HG03432 (cell line): ENCODE measurements at regions not wholly inside any gene's neighbourhood (a gene's known extent, or its start where the extent isn't known, plus 50 kb on each side); places are given as distances from the start of the nearest gene placed in this dataset.
A peak's percentile ranks its signal among the peaks of the same experiment; 100 is the strongest.

ENCODE experiments used
- ATAC-seq: cut with Tn5 transposase; IDR thresholded peaks from one replicate; pipeline ENCODE4 v1.9.1; 2021; ENCODE audit warnings: mild to moderate bottlenecking, moderate library complexity; ENCODE audit not compliant: unreplicated experiment

DNA sequence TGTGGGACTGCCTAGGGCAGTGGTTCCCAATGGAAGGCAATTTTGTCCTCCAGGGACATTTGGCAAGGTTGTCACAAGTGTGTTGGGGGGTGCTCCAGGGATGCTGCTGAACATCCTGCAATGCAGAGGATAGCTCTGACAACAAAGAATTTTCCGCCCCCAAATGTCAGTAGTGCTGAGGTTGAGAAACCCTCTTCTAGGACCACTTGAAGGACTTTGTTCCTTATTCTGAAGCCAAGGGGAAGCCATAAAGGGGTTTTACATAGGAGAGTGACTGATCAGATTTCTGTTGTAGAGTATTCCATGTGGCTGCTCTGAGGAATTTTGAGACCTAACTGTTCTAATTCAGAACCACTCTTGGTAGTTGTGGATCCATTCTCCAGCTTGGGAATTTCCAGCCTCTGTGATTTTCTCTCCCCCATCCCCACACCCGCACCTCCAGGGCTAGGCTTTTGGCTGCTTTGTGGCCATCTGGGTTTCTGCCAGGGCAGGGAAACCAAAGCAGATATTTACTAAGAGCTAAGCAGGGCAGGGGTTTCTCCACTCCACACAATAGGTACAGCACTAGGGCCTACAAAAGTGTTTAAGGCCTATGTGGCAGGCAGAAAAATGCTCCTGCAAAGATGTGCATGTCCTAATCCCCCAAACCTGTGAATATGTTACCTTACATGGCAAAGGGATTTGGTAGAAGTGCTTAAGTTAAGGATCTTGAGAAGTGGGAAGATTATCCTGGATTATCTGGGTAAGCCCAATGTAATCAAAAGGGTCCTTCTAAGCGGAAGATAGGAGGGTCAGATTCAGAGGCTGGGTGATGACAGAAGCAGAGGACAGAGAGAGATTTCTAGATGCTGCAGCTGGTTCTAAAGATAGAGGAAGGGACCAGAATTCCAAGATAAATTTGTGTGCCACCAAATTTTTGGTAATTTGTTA is 135.4 kb downstream of the TMEM17 start:
- no peak for ATAC-seq

DNA sequence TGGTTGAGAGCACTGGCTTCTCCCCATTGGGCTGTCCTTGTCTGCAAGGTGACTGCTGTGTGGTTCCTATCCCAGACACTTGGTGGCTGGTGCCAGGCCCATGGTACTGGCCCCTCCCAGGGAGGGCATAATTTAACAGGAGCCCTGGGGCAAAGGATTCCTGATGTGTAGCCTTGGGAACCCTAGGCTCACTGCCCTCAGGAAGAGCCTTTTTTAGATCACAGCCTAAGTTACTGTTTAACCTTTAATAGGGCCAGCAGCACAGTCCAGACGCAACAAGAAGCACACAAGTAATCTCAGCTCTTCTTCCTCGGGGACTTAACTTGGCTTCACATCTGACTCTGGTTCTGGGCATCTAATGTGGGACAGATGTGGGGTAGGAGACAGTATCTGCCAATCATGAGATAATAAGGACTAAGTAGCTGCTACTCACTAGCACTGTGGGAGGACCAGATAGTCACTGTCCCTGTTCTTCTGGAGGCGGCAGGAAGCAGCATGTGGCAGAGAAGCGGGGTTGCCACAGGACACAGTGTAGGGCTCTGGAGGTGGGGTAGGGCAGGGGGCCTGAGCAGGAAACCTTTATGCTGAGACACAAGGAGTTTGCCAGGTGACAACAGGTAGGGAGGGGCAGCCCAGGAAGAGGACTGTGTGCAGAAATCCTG is 136.3 kb downstream of the TMEM17 start:
- ATAC-seq: no peak

GRCh38 chr2:62364791-62365528 is 141.0 kb downstream of the TMEM17 start:
- no peak for ATAC-seq

DNA sequence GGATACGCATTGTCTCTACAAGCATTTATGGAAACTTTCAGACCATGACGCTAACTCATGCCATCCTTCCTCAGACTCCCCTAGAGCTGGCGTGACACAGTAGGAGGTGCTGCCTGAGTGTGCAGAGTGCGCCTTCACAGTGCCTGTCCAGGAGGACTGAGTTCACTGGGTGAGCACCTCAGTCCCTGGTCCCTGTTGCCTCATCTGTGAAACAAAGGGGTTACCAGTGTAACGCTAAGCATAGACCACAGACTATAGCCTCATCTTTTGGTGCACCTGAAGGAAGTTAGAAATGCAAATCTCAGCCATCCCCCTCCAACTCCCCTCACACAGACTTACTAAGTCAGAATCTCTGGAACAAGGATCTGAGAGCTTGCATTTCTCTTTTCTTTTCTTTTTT is 142.8 kb downstream of the TMEM17 start:
- peak; percentile 84 for ATAC-seq

- peak; percentile 53 for ATAC-seq
Measured at GRCh38 chr2:62362561-62362960, 143.4 kb downstream of the TMEM17 start.

GRCh38 chr2:62361964-62362363 is 144.0 kb downstream of the TMEM17 start:
- no peak for ATAC-seq

- no peak for ATAC-seq
Measured at GRCh38 chr2:62354771-62355561, 151.0 kb downstream of the TMEM17 start.

- no peak for ATAC-seq
Measured at GRCh38 chr2:62352031-62352430, 154.0 kb downstream of the TMEM17 start.

GRCh38 chr2:62349788-62350187 is 153.9 kb downstream of the B3GNT2 start:
- no peak for ATAC-seq

DNA sequence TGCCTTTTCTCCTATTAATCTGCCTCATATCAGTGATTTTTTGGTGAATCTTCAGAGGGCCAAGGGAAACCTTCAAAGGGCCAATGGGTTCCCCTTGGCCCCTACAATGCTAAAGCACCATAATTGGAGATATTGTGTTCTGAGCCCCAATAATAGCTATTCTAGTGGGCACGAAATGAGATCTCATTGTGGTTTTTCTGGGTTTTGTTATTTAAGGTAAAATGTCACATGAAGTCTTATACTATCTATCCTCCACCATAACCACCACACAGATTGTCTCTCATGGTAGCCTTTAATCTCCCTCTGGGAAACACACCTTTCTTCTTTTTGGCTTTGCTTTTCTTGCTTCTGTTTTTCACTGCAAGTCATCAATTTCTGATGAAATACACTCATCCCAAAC is 152.8 kb downstream of the B3GNT2 start:
- ATAC-seq: peak; percentile 64

GRCh38 chr2:62347563-62348270 is 151.8 kb downstream of the B3GNT2 start:
- peak; percentile 38 for ATAC-seq

DNA sequence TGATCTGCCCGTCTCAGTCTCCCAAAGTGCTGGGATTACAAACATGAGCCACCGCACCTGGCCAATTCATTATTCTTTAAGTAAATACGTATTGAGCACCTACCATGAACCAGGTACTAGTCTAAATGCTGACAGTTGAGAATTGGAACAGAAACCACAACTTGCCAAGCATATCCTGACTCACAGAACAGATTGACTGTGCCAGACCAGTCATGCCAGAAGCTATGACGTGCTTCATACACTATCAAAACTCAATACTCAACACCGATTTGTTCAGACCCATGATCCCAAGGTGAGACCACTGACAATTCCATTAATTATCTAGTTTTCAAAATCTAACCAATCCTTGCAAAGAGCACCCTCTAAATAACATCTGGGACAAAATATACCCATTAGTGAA is 148.6 kb downstream of the B3GNT2 start:
- peak; percentile 67 for ATAC-seq

DNA sequence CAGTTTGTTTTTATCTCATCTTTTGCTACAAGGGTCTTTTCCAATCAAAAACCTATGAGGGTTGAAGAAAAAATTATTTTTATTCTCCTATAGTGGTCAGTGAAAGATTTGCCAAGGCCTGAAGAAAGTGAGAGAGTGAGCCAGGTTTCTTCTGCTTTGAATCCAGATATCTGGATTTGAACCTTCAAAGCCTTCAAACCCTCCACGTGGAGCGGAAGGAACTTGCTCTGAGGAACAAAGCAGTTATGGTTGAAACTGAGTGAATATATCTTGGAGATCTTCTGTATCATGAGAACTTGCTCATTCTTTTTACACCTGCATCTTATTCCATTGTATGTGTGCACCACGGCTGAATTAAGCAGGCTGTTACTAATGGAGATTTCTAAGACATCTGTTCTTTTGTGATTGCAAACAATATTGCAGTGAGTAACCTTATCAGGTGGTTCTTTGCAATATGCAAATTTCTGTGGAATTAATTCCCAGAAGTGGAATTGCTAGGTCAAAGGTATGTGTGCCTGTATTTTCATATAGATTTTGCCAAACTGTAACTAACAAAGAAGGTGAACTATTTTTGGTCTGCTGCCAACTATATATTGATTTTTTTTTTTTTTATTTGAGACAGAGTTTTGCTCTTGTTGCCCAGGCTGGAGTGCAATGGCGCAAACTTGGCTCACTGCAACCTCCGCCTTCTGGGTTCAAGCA is 147.9 kb downstream of the B3GNT2 start:
- ATAC-seq: no peak

DNA sequence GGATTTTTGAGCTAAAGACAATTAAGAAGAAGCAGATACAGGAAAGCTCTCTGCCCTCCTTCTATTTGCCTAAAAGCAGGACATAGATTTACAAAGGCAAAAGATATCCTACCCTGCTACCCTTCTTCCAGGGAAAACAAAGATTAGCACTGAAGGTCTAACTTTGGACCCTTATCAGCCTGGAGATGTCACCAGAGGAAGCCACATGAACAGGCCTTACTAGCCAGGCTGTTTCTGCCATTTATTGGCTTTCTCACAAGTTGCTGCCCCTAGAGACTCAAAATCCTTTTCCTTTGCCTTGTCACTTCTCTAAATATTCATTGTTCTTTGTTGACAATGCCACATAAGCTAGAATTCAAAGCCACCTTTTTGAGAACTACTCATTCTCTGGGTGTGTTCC is 147.3 kb downstream of the B3GNT2 start:
- no peak for ATAC-seq

DNA sequence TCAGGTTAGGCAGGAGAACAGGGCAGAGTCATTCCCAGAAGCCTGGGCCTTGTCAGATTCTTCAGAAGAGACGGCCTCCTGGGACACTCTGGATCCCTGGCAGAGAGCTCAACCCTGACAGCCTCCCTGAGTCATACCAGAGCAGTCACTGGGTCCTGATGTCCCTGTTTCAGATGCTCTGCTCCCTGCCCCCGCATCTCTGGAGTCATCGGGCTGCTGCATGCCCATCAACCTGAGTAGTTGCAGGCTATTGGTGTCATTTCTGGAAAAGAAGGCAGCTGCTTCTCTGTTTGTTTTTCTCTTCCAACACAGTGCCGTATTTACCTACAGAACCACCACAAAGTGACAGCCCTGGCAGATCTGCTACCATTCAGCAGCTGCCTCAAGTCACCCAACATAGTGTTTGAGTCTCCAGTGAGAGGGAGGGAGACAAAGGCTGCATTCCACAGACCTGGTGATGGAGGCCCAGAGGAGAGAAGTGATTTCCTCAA is 145.1 kb downstream of the B3GNT2 start:
- ATAC-seq: peak; percentile 78

DNA sequence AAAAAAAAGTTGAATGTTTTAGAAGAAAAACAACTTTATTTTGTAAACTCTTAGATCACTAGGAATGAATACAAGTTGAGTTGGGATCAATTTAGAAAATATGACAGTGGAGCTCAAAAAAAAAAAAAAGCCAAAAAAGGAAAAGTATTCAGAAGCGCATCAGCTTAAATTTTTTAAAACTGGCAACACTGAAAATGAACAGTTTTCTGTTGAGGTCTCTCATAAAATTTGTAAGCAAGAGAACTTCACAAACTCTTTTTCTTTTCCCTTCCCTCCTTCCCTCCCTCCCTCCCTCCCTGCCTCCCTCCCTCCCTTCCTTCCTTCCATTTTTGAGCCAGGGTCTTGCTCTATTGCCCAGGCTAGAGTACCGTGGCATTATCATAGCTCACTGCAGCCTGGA is 143.9 kb downstream of the B3GNT2 start:
- ATAC-seq: no peak

- ATAC-seq: no peak
Measured at GRCh38 chr2:62339413-62339812, 143.5 kb downstream of the B3GNT2 start.

GRCh38 chr2:62338111-62338510 is 142.2 kb downstream of the B3GNT2 start:
- ATAC-seq: no peak

- ATAC-seq: no peak
Measured at GRCh38 chr2:62337403-62337802, 141.5 kb downstream of the B3GNT2 start.
